Calu3 (cell line): ENCODE measurements at regions not wholly inside any gene's neighbourhood (a gene's known extent, or its start where the extent isn't known, plus 50 kb on each side); places are given as distances from the start of the nearest gene placed in this dataset.

Experiments used
- BruUV-seq: library from RNA; stranded (reverse); fragments of 400-500 nt; replicated peaks from 2 replicates; lab custom pipeline; 2021; lab: Mats Ljungman, UMichigan
- CTCF ChIA-PET: fragments of 300-600 bp; sonication (Branson Sonifier 250); formaldehyde crosslinking; loops from one replicate; lab custom pipeline; 2022; ENCODE audit warnings: antibody characterized with exemption; lab: Charles Lee
- DNase-seq: peaks from one replicate; pipeline ENCODE4 v3.0.0; 2022
- H3K27ac Mint-ChIP-seq: one replicate; pipeline ENCODE4 v1.8.0; 2022; ENCODE audit warnings: mixed read lengths; ENCODE audit not compliant: unreplicated experiment
- H3K27me3 Mint-ChIP-seq: one replicate; pipeline ENCODE4 v1.8.0; 2022; ENCODE audit warnings: mixed read lengths; ENCODE audit not compliant: unreplicated experiment
- H3K36me3 Mint-ChIP-seq: one replicate; pipeline ENCODE4 v1.8.0; 2022; ENCODE audit warnings: mild to moderate bottlenecking, moderate library complexity, mixed read lengths; ENCODE audit not compliant: insufficient read depth, unreplicated experiment
- H3K4me1 Mint-ChIP-seq: one replicate; pipeline ENCODE4 v1.8.0; 2022; ENCODE audit warnings: mild to moderate bottlenecking, low read depth, mixed read lengths; ENCODE audit not compliant: unreplicated experiment
- H3K4me3 Mint-ChIP-seq: one replicate; pipeline ENCODE4 v1.8.0; 2022; ENCODE audit warnings: mild to moderate bottlenecking, low read depth, moderate library complexity, mixed read lengths; ENCODE audit not compliant: unreplicated experiment
- H3K9me3 Mint-ChIP-seq: one replicate; pipeline ENCODE4 v1.8.0; 2022; ENCODE audit warnings: low read depth, mixed read lengths; ENCODE audit not compliant: unreplicated experiment
- intact Hi-C: fragments of 100-400 bp; cut with micrococcal nuclease; formaldehyde crosslinking; loops from one replicate; pipeline ENCODE4 v1.10.0; 2022; ENCODE audit not compliant: unreplicated experiment
- TF ChIP-seq, protein P1 (sequence below): fragments of 200-600 bp; IDR thresholded peaks from one replicate; pipeline ENCODE4 v1.8.0; 2022; ENCODE audit warnings: antibody characterized with exemption; ENCODE audit not compliant: unreplicated experiment

- BruUV-seq = no TSS peak
- TF ChIP-seq, protein P1, sequence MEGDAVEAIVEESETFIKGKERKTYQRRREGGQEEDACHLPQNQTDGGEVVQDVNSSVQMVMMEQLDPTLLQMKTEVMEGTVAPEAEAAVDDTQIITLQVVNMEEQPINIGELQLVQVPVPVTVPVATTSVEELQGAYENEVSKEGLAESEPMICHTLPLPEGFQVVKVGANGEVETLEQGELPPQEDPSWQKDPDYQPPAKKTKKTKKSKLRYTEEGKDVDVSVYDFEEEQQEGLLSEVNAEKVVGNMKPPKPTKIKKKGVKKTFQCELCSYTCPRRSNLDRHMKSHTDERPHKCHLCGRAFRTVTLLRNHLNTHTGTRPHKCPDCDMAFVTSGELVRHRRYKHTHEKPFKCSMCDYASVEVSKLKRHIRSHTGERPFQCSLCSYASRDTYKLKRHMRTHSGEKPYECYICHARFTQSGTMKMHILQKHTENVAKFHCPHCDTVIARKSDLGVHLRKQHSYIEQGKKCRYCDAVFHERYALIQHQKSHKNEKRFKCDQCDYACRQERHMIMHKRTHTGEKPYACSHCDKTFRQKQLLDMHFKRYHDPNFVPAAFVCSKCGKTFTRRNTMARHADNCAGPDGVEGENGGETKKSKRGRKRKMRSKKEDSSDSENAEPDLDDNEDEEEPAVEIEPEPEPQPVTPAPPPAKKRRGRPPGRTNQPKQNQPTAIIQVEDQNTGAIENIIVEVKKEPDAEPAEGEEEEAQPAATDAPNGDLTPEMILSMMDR = no peak
These were observed 614.8 kb downstream of the KIF4B start for GRCh38 chr5:155628346-155628745.

GRCh38 chr5:155629597-155629996 lies 616.0 kb downstream of the KIF4B start:
- peaks cover 2% of the 10 kb centered on the region for H3K9me3 Mint-ChIP-seq
- DNase-seq = no peak
- BruUV-seq = no TSS peak
- no peak overlapping the region for H3K4me3 Mint-ChIP-seq
- no peaks in the 10 kb centered on the region for H3K27me3 Mint-ChIP-seq
- intact Hi-C loops = no loop called here
- H3K36me3 Mint-ChIP-seq = no peaks in the 10 kb centered on the region
- H3K27ac Mint-ChIP-seq = no peak overlapping the region
- CTCF ChIA-PET = no interaction called here
- H3K4me1 Mint-ChIP-seq = no peaks in the 10 kb centered on the region
- TF ChIP-seq, protein P1 = no peak

More at GRCh38 chr5:155628346-155628745, 614.8 kb downstream of the KIF4B start:
- no peak for DNase-seq
- intact Hi-C loops = no loop called here
- no peak overlapping the region for H3K27ac Mint-ChIP-seq
- CTCF ChIA-PET = no interaction called here
- no peak overlapping the region for H3K4me3 Mint-ChIP-seq
- peaks cover 4% of the 10 kb centered on the region for H3K9me3 Mint-ChIP-seq
- H3K36me3 Mint-ChIP-seq = no peaks in the 10 kb centered on the region
- H3K27me3 Mint-ChIP-seq = no peaks in the 10 kb centered on the region
- H3K4me1 Mint-ChIP-seq = no peaks in the 10 kb centered on the region

- H3K36me3 Mint-ChIP-seq = no peaks in the 10 kb centered on the region
- no TSS peak for BruUV-seq
- H3K4me1 Mint-ChIP-seq = no peaks in the 10 kb centered on the region
- H3K4me3 Mint-ChIP-seq = no peak overlapping the region
- intact Hi-C loops = no loop called here
- DNase-seq = no peak
- no peak overlapping the region for H3K27ac Mint-ChIP-seq
- peaks cover 2% of the 10 kb centered on the region for H3K9me3 Mint-ChIP-seq
- CTCF ChIA-PET = no interaction called here
- H3K27me3 Mint-ChIP-seq = no peaks in the 10 kb centered on the region
- TF ChIP-seq, protein P1 = no peak
These were observed 617.6 kb downstream of the KIF4B start for GRCh38 chr5:155631116-155631515.

GRCh38 chr5:155633338-155633957 lies 619.9 kb downstream of the KIF4B start:
- no peaks in the 10 kb centered on the region for H3K4me1 Mint-ChIP-seq
- H3K9me3 Mint-ChIP-seq = no peaks in the 10 kb centered on the region
- H3K4me3 Mint-ChIP-seq = no peak overlapping the region
- TF ChIP-seq, protein P1 = no peak
- CTCF ChIA-PET = no interaction called here
- no TSS peak for BruUV-seq
- H3K27me3 Mint-ChIP-seq = no peaks in the 10 kb centered on the region
- no peak overlapping the region for H3K27ac Mint-ChIP-seq
- DNase-seq = no peak
- no peaks in the 10 kb centered on the region for H3K36me3 Mint-ChIP-seq
- intact Hi-C loops = no loop called here
